ENCODE measurements at regions not wholly inside any gene's neighbourhood (a gene's known extent, or its start where the extent isn't known, plus 50 kb on each side); places are given as distances from the start of the nearest gene placed in this dataset.

DNA sequence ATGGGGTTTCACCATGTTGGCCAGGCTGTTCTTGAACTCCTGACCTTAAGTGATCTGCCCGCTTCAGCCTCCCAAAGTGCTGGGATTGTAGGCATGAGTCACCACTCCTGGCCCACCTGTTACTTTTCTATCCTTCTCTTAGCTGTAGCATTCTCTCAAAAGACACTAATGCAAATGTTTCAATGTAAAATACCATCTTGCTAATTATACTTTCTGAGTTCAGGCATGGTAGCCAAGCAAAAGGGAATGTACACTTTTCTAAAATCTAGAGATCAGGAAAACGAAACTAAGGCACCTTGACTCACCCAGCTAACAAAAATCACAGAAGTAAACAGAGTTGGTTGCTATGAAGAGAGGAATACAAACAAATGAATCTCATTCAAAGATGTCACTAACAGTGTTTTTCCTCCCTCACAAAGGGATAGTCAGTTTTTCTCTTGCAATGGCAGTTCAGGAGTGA lies 401.0 kb upstream of the NRP1 start:
- DNase-seq = no peak

GRCh38 chr10:33734393-33735155 lies 400.1 kb upstream of the NRP1 start:
- no peak for DNase-seq

- DNase-seq = no peak
Observed at GRCh38 chr10:33733058-33733457, 398.6 kb upstream of the NRP1 start.

DNA sequence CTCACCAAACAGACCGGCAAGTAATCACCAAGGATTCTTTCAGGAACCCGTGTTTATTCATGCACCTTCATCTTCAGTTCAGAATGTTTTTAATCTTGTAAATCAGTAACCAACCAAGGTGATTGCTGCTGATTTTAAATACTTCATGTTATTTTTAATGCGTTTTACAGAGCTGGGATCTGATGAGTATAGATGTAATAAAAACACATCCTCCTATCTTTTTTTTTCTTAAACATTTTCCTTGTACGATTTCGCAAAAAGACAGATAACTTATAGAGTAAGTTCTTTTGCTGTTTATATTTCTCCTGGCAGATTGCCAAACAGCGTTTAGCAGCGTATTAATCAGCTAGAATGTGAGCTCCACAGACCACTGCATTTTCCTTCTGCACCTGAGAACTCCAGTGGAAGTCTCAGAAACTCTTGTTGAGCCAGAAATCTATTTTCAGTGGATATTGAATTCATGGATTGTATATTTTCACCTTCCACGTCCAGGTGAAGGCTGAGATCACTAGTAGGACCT lies 397.8 kb upstream of the NRP1 start:
- no peak for DNase-seq

DNA sequence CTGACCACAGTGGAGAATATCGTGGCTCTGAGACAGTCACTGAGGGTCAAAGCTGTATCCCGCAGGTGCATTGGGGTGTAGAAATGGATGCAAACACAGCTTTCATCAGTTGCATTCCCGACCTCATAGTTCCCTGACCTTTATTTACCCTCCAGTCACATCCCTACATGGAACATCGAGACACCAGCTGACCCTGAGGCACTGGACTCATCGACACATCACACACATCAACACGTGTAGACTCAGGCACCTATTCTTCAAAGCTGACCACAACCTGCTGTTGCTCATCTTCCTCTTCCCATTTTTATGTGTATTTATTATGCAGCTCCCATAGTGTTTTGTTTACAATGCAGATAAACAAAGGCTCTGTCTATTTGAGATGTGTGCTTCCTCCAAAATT lies 396.9 kb upstream of the NRP1 start:
- DNase-seq = no peak

DNA sequence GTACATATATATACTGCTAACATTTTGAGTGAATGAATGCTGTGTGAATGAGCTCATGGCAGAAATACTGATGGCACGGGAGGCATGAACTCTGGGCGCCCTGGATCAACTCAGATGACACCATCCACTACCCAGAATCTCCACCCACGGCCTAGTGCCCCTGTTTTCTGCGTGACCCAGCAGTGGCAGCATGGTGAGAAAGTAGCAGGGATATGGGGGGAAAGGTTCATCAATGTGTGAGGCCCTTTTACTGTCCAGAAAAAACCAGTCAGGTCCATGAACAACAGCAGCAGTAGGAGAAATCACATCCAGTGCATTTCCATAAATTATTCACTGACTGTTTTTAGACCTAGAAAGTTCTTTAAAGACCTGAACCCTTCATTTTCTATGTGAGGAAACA lies 391.0 kb upstream of the NRP1 start:
- DNase-seq = no peak

- no peak for DNase-seq
Observed at GRCh38 chr10:33723181-33723580, 388.7 kb upstream of the NRP1 start.

DNA sequence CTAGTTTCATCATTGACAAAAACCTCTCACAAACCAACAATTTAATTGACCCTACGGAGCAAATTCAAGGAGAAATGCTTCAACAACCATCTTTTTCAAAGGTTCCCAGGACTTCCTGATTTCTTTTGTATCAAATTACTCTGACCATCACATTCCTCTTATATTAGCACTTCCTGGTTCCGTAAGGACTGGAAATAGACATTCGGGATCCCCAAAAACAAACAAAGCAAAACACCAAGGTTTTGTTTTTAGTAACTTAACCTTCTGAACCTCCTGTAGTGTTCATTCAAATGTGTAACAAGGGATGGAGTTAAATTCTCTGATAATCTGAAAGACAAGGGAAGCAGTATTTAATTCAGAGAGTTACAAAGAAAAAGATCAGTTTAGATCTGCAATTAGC lies 387.6 kb upstream of the NRP1 start:
- DNase-seq = no peak

GRCh38 chr10:33721509-33721908 lies 387.0 kb upstream of the NRP1 start:
- DNase-seq = no peak

DNA sequence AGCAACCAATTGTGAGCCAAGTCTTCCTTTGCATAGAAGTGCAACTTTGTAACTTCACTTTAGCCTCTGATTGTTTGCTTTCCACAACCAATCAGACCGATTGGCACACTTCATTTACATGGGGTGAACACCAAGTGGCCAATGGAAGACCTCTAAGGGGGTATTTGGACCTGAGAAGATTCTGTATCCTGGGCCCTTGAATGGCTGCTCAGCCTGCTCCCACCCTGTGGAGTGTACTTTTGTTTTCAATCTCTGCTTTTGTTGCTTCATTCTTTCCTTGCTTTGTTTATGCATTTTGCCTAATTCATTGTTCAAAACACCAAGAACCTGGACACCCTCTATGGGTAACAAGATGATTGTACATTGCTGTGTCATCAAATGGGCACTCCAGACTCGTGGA lies 385.7 kb upstream of the NRP1 start:
- DNase-seq = no peak

GRCh38 chr10:33719005-33719703 lies 384.7 kb upstream of the NRP1 start:
- no peak for DNase-seq

DNA sequence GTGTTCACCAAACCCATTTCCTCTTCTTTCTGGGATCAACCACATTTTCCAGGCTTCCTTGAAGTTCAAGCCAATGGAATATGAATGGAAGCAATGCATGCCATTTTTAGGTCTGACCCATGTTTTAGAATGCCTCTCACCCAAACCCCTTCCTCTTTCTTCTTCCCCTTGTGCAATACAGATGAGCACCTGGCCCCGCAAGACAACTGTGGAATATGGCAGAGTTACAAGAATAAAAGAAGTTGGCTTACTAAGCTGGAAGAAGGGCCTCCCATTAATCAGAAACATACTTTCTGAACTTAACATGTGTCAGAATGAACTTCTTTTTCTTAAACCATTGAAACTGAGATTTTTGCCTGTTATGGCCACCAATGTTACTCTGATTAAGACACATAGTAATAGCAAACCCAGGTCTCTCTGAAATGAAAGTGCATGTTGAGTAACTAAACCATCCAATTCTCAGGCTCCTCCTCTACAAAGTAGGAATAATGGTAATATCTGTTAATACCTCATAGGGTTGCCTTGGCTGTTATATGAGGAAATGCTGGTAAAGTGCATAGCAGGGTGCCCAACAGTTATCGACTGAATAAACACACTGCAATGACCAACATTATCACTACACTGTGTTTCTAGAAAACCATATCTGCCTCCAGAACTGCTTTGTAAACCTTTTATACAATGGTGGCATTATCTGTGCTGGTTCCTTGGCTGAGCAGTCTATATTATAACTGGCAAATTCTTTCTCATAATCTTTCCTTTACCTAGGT lies 382.2 kb upstream of the NRP1 start:
- no peak for DNase-seq

DNA sequence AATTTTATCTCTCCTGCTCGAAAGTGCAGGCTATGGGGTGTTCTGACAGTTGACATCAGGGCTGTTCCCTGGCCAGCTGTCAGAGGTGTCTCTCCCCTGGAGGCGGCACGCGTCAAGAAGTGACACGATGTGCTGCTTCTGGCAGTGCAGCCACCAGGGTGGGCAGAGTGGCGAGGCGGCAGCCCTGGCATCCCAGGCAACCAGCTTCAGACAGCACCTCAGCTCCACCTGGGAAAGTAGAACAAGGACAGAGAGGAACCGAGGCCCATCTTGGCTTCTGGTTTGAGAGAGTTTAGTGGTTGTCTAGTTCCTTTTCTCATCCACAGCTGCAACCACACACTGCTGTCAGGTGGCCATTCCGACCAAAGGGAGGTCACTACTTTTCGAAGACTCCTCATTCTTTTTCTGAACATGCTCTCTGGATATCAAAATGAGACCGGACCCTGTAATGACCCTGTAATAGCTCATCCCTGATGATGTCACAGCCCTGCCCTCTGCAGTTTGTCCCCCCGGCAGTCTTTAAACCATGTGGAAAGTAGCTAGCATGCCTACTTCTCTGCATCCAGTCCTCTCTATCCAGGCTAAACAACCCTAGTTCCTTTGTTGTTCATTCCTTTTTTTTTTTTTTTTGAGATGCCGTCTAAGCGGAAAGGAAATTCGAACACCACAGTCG lies 381.0 kb upstream of the NRP1 start:
- no peak for DNase-seq

DNA sequence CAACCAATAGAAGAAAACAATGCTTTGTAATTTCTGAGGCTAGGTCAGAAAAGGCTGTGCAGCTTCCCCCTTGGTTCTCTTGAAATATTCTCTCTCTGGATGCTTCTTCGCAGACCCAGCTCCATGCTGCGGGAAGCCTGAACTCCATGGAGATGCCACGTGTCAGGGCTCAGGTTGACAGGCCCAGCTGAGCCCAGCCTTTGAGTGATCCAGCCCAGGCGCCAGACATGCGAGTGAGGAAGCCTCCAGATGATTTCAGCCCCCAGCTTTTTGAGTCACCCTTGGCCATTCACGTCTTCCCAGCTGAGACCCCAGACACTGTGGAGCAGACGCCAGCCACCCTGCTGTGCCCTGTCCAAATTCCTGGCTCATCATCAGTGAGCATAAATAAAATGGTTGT lies 378.4 kb upstream of the NRP1 start:
- no peak for DNase-seq

DNA sequence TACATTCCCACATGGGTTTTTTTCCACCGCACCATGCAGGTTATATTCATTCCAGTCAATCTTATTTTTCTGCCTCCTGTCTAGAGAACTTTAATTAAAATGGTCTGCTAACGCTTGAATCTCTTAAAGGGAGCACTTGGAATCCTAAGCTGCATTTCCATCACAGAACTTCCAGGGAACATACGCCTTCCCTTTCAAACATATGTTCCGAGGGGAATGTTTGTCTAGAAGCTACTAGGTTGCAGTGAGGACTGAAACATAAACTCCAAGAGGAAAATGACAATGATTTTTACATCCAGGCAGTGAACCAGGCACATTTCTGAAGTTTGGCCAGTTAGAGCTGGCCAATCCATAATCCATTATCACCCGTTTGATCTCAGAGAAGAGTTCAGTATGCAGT lies 375.5 kb upstream of the NRP1 start:
- DNase-seq = no peak

DNA sequence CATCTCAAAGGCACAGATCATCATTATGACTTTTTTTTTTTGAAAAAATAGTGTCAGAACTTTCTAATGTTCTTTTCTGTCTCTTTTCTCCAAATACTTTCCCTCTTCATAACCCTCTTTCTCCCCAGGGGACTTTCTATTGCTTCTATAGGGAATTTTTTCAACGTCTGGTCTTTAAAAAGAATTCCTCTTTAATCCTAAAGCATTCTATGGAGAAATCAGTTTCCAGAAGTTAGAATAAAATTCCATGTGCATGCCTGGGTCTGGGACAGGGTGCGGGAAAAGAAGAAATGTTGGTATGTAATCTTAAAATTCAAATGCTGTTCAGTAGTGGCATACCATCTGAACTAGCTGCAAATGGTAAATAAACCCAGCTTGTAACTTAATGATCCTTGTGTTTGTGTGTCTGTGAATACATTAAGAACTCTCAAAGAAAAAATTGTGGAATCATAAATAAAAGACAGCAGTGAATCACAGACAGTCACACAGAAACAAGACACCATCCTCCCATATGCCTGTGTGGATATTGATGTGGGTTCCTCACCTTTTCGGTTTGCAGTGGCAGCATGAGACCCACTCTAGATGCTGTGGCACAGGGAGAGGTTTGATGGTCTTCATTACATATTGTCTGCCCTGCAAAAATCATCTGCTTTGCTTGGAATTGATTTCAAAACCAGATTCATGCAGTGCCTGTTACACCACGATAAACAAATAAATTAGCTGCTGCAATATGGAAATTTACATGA lies 374.7 kb upstream of the NRP1 start:
- no peak for DNase-seq

DNA sequence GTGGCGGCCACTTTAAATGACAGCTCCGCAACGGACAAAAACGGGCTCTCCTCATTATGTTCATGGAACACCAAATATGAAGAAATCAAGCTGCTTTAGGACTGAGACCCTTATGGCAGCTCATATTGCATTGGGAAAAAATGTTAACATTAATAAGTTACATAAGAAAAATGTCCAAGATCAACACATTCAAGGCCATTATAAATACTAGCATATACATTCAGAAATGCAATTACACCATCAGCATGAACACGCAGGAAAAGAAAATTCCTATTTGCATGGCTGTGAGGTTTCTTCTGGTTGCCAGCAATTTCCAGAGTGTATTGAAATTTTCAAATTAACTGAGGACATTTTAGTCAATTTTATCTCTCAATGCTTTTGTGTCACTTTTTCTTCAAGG lies 374.1 kb upstream of the NRP1 start:
- no peak for DNase-seq

DNA sequence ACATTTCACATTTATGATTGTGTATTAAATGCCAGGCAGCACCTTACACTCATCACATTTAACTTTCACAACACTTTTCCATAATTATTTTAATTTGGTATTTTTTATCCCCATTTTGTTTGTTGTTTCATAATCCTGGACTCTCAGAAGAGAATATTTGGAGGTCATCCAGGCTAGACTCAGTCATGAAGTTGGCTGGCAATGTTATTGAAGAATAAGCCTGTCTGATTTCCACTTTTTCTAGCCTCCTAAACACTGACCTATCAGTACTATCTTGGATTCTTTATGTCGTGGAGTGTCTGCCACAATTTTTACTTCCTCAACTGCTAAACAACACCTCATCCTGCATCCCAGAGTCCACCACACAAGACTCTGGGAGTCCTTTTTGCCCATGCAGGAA lies 372.3 kb upstream of the NRP1 start:
- DNase-seq = no peak

GRCh38 chr10:33706191-33706590 lies 371.7 kb upstream of the NRP1 start:
- DNase-seq = no peak

GRCh38 chr10:33704214-33704830 lies 369.9 kb upstream of the NRP1 start:
- DNase-seq = no peak

GRCh38 chr10:33703501-33704213 lies 369.2 kb upstream of the NRP1 start:
- no peak for DNase-seq

Measured in inflammatory macrophage (primary cell).